GM12878 (cell line): ENCODE measurements at regions not wholly inside any gene's neighbourhood (a gene's known extent, or its start where the extent isn't known, plus 50 kb on each side); places are given as distances from the start of the nearest gene placed in this dataset.

Experiments used
- BCL3 ChIP-seq: IDR thresholded peaks from 2 replicates; pipeline ENCODE4 v1.6.1; 2011; ENCODE audit warnings: borderline replicate concordance, low read depth, mild to moderate bottlenecking, moderate library complexity, low read length; ENCODE audit not compliant: insufficient read depth, poor library complexity, severe bottlenecking
- TCF3 ChIP-seq: IDR thresholded peaks from 2 replicates; pipeline ENCODE4 v1.6.1; 2012; ENCODE audit warnings: low read depth, mild to moderate bottlenecking, low read length, borderline replicate concordance; ENCODE audit not compliant: insufficient read depth

- no peak for TF ChIP-seq BCL3
- TF ChIP-seq TCF3: no peak
Measured at GRCh38 chr5:99922386-99922785, 612.8 kb upstream of the FAM174A start.
